ENCODE measurements at regions not wholly inside any gene's neighbourhood (a gene's known extent, or its start where the extent isn't known, plus 50 kb on each side); places are given as distances from the start of the nearest gene placed in this dataset.

- DNase-seq (ENCODE audit: low read depth), result no peak
- H3K4me3 ChIP-seq (ENCODE audit: low read depth, low read length), result no peak overlapping the region
- TF ChIP-seq, protein P1, sequence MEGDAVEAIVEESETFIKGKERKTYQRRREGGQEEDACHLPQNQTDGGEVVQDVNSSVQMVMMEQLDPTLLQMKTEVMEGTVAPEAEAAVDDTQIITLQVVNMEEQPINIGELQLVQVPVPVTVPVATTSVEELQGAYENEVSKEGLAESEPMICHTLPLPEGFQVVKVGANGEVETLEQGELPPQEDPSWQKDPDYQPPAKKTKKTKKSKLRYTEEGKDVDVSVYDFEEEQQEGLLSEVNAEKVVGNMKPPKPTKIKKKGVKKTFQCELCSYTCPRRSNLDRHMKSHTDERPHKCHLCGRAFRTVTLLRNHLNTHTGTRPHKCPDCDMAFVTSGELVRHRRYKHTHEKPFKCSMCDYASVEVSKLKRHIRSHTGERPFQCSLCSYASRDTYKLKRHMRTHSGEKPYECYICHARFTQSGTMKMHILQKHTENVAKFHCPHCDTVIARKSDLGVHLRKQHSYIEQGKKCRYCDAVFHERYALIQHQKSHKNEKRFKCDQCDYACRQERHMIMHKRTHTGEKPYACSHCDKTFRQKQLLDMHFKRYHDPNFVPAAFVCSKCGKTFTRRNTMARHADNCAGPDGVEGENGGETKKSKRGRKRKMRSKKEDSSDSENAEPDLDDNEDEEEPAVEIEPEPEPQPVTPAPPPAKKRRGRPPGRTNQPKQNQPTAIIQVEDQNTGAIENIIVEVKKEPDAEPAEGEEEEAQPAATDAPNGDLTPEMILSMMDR (IDR thresholded peaks at IDR 0.05; ENCODE audit: insufficient read depth, low read length), result no peak
Measured at GRCh38 chr2:2590841-2591541, 259.9 kb upstream of the MYT1L start.

- no peak for DNase-seq (ENCODE audit: low read depth)
- TF ChIP-seq, protein P1 (IDR thresholded peaks at IDR 0.05; ENCODE audit: insufficient read depth, low read length), result no peak
Measured at GRCh38 chr2:2590141-2590540, 259.1 kb upstream of the MYT1L start.

GRCh38 chr2:2588777-2589176, 257.7 kb upstream of the MYT1L start:
- no peak overlapping the region for H3K4me3 ChIP-seq (ENCODE audit: low read depth, low read length)
- DNase-seq (ENCODE audit: low read depth), result no peak
- TF ChIP-seq, protein P1 (IDR thresholded peaks at IDR 0.05; ENCODE audit: insufficient read depth, low read length), result no peak

More at GRCh38 chr2:2590141-2590540, 259.1 kb upstream of the MYT1L start:
- no peak overlapping the region for H3K4me3 ChIP-seq (ENCODE audit: low read depth, low read length)

GRCh38 chr2:2587354-2587753, 256.3 kb upstream of the MYT1L start:
- no peak for DNase-seq (ENCODE audit: low read depth)
- H3K4me3 ChIP-seq (ENCODE audit: low read depth, low read length), result no peak overlapping the region
- TF ChIP-seq, protein P1 (IDR thresholded peaks at IDR 0.05; ENCODE audit: insufficient read depth, low read length), result no peak

DNA sequence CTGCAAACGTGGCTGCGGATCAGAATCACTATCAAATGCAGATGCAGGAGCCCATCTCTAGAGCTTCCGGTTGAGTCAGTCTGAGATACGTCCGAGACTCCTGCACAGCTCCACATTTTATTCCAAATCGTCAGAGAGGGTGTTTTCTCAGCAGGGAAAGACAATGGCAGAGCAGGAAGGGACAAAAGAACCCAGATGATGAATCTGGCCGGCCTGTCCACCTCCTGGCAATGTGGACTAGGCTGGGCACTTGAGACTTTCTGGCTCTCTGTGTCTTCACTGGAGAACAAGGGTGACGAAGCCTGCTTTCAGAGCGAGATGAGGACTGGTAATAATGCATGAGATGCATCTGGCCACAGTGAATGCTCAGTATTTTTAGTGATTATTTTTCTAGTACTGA, 255.9 kb upstream of the MYT1L start:
- DNase-seq (ENCODE audit: low read depth), result no peak
- no peak overlapping the region for H3K4me3 ChIP-seq (ENCODE audit: low read depth, low read length)
- TF ChIP-seq, protein P1 (IDR thresholded peaks at IDR 0.05; ENCODE audit: insufficient read depth, low read length), result no peak

DNA sequence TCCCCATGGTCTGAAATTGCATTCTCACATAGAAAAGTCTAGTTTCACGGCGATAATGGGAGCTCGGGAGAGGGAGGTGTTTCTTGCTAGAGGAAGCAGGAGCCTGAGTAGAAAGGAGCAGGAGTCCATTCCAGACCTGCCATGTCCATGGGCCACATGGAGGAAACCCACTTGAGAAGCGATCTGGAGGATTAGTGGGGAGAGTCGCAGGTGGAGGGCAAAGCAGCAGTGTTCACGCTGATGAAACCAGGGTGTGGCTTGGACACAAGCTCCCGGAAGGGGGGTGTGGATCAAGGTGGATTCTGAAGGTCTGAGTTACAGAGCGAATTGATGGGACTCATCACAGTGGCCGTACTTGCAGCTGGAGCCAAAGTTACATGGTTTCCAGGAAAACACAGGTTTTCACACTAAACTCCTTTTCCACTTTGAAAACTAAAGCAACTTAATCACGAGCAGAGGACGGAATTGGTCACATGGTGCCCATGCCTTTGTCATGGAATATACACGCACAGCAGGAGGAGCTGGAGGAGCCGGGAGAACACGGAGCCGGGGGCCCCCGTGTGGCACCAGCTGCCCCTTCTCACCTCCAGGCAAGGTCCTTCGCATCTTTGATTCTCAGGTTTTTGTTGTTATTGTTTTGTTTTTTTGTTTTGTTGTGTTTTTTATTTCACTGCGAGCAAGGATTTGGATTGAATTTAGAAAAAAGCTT, 255.1 kb upstream of the MYT1L start:
- no peak overlapping the region for H3K4me3 ChIP-seq (ENCODE audit: low read depth, low read length)
- no peak for DNase-seq (ENCODE audit: low read depth)
- TF ChIP-seq, protein P1 (IDR thresholded peaks at IDR 0.05; ENCODE audit: insufficient read depth, low read length), result no peak

Measured in fibroblast of the aortic adventitia (primary cell).